Upper lobe of left lung (tissue), 4 donors: ENCODE measurements at regions not wholly inside any gene's neighbourhood (a gene's known extent, or its start where the extent isn't known, plus 50 kb on each side); places are given as distances from the start of the nearest gene placed in this dataset.

Experiments
- EP300 ChIP-seq, 4 donors: sonication (generic); formaldehyde crosslinking; IDR thresholded peaks; one replicate each; pipeline ENCODE4 v1.5.1; 2017; ENCODE audit warnings: antibody characterized with exemption in 4 of 4, control low read depth in 2 of 4
- POLR2A ChIP-seq, 4 donors: fragments of 450-650 bp; IDR thresholded peaks; one replicate each; pipeline ENCODE4 v1.5.1; 2016 to 2017; ENCODE audit warnings: antibody characterized with exemption in 4 of 4, mild to moderate bottlenecking in 2 of 4
- POLR2AphosphoS5 ChIP-seq, 2 donors: sonication (generic); formaldehyde crosslinking; IDR thresholded peaks; one replicate each; pipeline ENCODE4 v1.5.1; 2017; ENCODE audit warnings: antibody characterized with exemption in 2 of 2
- TF ChIP-seq, protein P1 (sequence below), 6 experiments: fragments of 450-650 bp in 4 of 6; fragments of 200-600 bp in 2 of 6; sonication (generic) in 2 of 6; IDR thresholded peaks; one replicate each; pipeline ENCODE4 v1.5.1; 2016 to 2019; ENCODE audit warnings: antibody characterized with exemption in 6 of 6

DNA sequence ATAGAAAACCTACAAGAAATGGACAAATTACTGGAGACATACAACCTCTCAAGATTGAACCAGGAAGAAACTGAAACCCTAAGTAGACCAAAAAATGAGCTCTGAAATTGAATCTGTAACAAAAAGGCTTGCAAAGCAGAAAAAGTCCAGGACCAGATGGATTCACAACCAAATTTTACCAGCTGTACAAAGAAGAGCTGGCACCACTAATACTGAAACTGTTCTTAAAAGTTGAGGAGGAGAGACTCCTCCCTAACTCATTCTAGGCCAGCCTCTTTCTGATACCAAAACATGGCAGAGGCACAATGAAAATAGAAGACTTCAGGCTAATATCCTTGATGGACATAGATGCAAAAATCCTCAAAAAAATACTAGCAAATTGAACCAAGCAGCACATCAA lies 542.3 kb downstream of the CYLC2 start:
- TF ChIP-seq, protein P1, sequence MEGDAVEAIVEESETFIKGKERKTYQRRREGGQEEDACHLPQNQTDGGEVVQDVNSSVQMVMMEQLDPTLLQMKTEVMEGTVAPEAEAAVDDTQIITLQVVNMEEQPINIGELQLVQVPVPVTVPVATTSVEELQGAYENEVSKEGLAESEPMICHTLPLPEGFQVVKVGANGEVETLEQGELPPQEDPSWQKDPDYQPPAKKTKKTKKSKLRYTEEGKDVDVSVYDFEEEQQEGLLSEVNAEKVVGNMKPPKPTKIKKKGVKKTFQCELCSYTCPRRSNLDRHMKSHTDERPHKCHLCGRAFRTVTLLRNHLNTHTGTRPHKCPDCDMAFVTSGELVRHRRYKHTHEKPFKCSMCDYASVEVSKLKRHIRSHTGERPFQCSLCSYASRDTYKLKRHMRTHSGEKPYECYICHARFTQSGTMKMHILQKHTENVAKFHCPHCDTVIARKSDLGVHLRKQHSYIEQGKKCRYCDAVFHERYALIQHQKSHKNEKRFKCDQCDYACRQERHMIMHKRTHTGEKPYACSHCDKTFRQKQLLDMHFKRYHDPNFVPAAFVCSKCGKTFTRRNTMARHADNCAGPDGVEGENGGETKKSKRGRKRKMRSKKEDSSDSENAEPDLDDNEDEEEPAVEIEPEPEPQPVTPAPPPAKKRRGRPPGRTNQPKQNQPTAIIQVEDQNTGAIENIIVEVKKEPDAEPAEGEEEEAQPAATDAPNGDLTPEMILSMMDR (IDR thresholded peaks at IDR 0.05), result no peak
- TF ChIP-seq POLR2A (IDR thresholded peaks at IDR 0.05), result no peak
- TF ChIP-seq EP300 (IDR thresholded peaks at IDR 0.05), result no peak
- TF ChIP-seq POLR2AphosphoS5 (IDR thresholded peaks at IDR 0.05), result no peak
